ENCODE measurements at regions not wholly inside any gene's neighbourhood (a gene's known extent, or its start where the extent isn't known, plus 50 kb on each side); places are given as distances from the start of the nearest gene placed in this dataset.
"Not testable (repeated sequence)": the region's sequence is repeated elsewhere in the genome, so short reads cannot be mapped to it uniquely, and the experiment has no call there.

DNA sequence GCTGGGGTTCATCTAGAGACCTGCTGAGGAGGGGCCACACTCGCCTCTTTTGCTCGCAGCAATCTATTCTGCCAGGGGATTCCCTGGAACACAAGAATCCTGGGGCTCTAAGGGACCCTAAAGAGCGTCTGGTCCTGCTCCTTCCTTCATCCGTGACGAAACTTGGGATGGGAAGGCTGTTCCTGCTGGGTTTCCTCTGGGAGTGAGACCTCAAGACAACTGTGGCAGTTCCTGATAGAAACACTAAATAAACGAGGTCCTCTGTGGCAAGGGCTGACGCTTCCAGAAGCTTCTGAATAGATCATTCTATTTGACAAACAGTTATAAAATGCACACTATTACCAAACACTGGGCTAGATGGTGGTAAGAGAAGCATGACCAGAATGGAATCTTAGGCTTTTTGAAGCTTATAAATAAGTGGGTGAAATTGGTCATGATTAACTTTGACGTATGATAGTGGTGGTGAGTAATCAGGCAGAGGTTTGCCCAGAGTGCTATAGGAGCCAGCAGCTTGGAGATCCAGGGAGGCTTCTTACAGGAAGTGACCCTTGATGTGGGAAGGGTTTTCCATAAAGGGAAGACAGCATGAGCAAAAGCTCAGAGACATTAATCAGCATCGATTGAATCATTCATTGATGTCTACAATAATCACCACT is 73.2 kb downstream of the PCMTD2 start:
- TF ChIP-seq, protein P1, sequence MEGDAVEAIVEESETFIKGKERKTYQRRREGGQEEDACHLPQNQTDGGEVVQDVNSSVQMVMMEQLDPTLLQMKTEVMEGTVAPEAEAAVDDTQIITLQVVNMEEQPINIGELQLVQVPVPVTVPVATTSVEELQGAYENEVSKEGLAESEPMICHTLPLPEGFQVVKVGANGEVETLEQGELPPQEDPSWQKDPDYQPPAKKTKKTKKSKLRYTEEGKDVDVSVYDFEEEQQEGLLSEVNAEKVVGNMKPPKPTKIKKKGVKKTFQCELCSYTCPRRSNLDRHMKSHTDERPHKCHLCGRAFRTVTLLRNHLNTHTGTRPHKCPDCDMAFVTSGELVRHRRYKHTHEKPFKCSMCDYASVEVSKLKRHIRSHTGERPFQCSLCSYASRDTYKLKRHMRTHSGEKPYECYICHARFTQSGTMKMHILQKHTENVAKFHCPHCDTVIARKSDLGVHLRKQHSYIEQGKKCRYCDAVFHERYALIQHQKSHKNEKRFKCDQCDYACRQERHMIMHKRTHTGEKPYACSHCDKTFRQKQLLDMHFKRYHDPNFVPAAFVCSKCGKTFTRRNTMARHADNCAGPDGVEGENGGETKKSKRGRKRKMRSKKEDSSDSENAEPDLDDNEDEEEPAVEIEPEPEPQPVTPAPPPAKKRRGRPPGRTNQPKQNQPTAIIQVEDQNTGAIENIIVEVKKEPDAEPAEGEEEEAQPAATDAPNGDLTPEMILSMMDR (conservative IDR thresholded peaks at IDR 0.05), result not testable (repeated sequence)
- TF ChIP-seq EZH2 (IDR thresholded peaks at IDR 0.05; ENCODE audit: low read depth), result not testable (repeated sequence)

Measured in PC-9 (cell line).